Breast epithelium (tissue), 3 donors: ENCODE measurements at regions not wholly inside any gene's neighbourhood (a gene's known extent, or its start where the extent isn't known, plus 50 kb on each side); places are given as distances from the start of the nearest gene placed in this dataset.

Experiments used
- CTCF ChIP-seq, 3 donors: fragments of 450-650 bp; IDR thresholded peaks; one replicate each; pipeline ENCODE4 v1.5.1; 2016 to 2017; ENCODE audit warnings: antibody characterized with exemption in 3 of 3, mild to moderate bottlenecking in 3 of 3, moderate library complexity in 3 of 3
- POLR2A ChIP-seq: fragments of 450-650 bp; IDR thresholded peaks from one replicate; pipeline ENCODE4 v1.6.1; 2016; ENCODE audit warnings: antibody characterized with exemption, mild to moderate bottlenecking, moderate library complexity

GRCh38 chr6:145228962-145229582, 506.2 kb downstream of the EPM2A start:
- TF ChIP-seq CTCF (IDR thresholded peaks at IDR 0.05) (no peak), POLR2A (no peak)
